Smooth muscle cell of the brain vasculature (primary cell): ENCODE measurements at regions not wholly inside any gene's neighbourhood (a gene's known extent, or its start where the extent isn't known, plus 50 kb on each side); places are given as distances from the start of the nearest gene placed in this dataset.

Experiments used
- DNase-seq: peaks from one replicate; pipeline ENCODE4 v3.0.0-alpha.2; 2012; ENCODE audit warnings: low read depth, low spot score

DNA sequence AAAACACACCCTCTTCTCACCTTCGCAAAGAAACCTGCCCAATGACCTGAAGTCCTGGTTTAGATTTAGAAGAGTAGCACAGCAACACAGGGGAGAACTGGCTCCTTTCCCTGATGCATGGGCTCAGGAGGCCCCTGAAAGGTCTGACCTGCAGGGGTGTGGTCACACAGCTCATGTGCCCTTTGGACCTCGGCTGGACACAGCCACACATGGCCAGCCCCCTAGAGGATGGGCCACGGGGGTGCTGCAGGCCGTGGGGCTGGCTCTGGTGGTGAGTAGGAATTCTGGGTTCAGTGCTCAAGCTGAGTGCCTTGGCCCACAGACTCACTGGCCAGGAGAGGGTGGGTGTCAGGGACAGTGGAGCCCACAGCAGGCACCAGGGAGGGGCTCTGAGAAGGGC is 118.5 kb upstream of the ADCY1 start:
- DNase-seq: no peak

DNA sequence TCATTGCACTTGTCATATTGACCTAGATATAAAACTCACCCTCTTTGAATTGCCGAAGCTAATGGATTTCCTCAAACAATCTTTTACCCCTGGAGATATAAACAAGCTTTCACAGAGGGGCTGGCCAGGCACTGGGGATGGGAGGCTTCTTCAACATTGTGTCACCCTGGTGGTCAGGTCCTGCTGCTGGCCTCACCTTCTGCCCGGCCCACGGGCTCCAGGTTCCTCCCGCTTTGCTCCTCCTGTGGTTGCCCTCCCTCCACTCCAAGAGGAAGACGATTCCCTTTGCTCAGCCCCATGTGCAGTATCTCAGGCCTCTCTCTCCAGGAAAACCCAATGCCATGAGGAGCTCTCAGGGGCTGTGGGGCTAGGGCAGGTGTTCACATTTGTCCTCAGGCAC is 118.1 kb upstream of the ADCY1 start:
- no peak for DNase-seq

DNA sequence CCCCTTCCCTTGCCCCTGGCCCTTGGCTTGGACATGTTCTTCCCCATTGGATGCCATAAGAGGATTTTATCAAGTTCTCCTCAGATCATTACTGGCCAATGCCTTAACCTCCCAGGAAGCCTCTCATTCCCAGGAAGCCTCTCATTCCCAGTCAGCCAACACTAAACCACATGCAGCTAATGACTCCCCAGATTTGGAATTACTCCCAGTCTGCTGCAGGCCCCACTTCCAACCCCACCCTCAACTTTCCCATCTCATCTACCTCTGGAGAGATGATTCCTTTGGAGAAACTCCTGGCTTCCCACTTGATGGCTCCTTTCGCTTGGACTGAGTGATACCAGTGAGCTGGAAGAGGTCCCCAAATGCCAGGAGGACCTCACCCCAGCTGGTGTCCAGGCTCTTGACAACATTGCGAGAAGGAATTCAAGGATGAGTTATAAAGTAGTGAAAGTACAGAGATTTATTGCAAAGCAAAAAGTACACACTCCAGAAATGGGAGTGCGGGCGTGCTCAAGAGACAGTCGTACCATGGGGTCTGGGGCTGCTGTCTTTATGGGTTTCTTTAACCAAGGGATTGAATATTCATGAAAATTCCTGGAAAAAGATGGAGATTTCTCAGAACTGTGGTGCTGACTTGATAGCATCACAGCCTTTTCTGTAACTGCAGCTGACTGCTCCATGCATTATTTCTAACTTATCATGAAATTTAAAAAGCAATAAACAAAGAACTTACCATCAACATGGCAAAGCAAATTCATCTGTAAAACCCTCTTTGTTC is 117.2 kb upstream of the ADCY1 start:
- DNase-seq: no peak

DNA sequence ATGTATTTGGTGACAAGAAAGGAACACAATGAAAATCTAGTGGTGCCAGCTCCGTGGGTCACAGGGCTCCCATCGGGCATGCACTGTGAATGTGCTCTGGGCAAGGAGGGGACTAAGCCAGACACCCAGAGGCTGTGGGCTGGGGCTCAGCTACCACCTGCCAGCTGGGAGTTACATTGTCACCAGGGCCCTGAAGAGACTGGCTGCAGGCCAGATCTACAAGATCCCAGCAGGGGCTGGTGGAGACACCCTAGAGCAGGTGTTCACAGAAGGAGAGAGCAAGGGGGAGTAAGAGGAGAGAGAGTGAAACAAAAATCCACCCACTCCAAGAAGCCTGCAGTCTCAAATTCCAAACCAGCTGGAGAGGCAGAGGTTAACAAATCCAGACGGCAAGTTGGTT is 116.6 kb upstream of the ADCY1 start:
- DNase-seq: no peak

DNA sequence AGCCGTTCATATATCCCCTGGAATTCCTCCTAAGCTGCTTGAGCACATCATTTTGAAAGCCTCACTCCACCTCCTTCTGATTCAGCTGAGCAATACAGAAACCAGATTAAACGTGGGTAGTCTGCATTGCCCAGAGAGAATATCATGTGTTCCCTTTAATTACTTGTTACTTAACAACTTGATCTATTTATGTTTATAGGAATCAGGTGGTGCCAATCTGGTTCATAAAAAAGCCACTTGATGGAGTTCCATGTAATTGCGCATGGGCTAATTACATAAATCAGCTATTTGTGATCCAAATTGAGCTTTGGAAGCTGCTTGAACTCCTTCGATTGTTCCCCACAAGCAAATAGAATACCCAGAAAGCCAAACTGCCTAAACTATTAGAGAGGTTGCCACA is 114.7 kb upstream of the ADCY1 start:
- DNase-seq: no peak

DNA sequence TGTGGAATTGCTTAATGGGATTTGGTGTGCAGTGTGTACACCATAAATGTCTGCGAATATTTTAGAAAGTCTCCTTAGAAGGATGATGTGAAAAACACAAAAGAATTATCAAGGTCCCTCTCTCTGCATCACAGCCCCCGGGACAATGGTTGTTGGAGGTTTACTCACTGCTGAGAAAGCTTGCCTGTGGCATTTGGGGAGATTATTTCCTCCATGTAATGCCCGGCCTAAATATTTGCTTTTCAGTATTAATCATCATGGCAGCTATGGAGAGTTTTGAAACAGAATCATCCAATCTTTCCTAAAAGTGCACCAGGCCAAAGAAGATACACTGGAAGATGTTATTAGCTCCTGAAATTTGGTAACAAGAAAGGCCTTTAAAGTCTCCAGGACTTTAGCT is 113.8 kb upstream of the ADCY1 start:
- DNase-seq: no peak

DNA sequence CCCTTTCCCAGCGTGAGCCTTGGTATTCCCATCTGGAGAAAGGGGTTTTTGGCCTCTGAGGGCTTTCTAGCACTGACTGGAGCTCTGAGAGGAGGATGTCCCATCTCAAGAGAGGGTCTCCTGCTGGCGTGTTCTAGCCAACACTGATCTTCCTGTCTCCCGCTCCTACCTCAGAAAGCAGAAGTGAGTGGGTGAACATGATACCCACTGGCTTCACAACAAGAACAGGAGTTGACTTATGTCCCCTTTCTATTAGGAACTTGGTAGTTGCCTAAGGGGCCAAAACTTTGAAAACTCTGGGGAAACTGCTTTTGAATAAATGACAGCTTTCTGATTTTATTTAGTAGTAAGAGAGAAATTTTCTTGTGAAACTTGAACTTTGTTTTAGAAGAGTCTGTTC is 113.1 kb upstream of the ADCY1 start:
- DNase-seq: no peak

DNA sequence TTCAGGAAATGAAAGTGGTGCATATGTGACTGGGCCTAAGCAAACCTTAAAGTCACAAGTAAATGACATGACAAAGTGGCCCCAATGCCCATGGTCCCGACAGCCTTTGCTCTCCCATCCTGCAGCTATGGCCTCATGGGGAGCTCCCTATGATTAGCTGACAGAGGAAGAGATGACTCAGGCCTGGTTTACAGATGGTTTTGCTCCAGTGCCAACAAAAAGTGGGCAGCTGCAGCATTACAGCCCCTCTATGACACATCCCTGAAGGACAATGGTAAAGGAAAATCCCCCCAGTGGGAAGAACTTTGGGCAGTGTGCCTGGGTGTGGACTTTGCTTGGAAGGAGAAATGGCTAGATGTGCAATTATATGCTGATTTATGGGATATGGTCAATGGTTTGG is 105.1 kb upstream of the ADCY1 start:
- DNase-seq: no peak

DNA sequence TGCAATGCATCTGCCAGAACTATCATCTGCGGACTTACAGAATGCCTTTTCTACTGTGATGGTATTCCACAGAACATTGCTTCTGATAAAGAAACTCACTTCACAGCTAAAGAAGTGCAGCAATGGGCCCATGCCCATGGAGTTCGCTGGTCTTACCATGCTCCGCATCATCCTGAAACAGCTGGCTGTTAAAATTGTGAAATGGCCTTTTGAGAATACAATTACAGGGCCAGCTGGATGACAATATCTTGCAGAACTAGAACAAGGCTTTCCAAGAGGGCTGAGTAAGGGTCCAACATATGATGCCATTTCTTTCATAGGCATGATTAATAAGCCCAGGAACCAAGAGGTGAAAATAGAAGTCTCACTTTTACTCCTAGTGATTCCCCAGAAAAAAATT is 104.1 kb upstream of the ADCY1 start:
- no peak for DNase-seq

DNA sequence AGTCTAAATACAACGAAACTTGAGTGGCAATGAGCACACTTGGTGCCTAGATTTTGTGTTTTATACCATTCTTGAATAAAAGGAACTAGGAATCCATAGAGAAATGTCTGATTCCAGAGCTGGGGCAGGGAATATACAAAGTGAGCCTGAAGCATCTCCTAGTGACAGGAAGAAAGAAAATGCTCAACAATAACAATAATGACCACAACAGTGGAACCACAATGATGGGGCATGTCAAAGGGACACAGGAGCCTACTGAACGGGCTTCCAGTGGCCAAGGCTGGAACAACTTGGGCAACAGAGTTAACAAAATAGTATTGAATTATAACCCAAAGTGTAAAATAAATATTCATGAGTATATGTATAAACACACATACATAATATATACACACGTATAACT is 94.4 kb upstream of the ADCY1 start:
- DNase-seq: no peak

DNA sequence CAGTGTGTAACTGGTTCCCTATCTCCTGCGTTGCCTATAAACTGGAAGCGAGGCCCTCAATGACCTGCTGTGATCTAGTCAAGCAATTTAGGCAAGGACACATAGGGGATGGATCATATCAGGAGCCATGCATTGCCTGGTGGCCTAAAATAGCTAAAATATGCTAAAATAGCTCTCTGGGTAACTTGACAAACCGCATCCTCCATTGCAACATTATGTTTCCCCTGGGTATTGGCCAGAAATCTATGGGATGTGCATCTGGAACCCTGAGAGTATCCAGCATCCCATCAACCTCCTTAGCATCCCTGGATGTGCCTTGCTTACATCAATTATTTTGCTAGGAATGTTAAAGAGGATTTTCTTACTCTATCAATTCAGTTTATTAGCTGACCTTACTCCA is 91.7 kb upstream of the ADCY1 start:
- no peak for DNase-seq

DNA sequence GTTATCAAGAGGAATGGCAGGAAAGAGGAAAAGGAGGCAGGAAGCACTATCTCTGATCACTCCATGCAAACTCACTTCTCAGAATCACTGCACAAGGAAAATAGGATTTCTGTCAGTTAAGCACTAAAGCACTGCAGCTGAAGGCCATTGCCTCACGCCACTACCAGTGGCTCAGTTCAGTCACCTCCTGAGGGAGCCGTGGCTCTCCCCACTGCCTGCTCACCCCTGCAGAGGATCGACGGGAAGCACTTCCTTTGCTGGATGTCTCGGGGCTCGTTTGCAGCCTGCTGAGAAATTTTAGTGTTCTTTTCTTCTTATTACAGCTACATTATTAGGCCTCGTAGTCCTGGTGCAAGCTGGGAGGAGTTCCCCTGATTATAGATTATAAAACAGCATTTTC is 90.1 kb upstream of the ADCY1 start:
- DNase-seq: no peak

DNA sequence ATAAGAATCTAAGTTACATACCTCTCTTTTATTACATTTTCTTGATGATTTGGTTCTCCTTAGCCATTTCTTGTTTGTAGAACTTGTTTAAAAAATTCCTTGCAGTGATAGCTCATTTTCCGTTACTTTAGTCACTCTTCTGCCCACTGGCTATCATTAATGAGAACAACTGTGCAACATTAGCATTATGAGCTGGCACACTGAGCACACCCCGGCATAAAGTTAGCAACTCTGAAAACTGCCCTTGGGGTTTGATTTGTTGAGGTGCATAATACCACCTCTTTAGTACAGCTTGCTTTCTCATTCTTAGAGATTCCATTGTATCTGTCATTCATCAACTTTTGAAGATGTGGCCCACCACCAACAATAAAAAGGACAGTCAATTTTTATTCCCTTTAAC is 87.6 kb upstream of the ADCY1 start:
- DNase-seq: no peak

DNA sequence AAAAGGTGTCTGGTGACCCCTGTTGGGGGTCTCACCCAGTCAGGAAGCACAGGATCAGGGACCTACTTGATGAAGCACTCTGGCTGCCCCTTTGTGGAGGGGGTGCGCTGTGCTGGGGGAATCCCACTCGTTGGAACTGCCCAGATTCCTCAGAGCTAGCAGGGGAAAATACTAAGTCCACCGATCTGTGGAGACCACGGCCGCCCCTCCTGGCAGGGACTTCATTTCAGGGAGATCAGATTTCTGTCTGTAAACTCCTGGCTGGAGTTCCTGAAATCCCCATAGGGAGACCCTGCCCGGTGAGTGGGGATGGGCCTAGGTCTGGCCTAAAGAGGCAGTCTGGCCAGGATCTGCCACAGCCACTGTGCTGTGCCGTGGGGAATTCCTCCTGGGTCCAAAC is 79.3 kb upstream of the ADCY1 start:
- no peak for DNase-seq

DNA sequence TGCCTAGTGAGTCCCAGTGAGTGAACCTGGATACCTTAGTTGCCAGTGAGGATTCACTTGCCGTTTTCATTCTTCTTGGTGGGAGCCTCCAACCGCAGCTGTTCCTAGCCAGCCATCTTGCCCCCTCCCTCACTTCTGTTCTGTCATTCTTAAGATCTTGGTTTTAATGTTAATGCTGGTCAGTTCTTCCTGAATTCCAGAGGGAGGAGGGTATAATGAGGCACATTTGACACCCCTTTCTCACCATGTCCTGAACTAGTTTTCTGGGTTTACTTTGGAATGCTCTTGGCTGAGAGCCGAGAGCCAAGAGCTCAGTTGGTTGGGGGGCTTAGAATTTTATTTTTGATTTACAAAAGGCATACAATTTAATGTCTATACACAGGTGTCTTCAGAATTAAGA is 78.5 kb upstream of the ADCY1 start:
- DNase-seq: no peak

DNA sequence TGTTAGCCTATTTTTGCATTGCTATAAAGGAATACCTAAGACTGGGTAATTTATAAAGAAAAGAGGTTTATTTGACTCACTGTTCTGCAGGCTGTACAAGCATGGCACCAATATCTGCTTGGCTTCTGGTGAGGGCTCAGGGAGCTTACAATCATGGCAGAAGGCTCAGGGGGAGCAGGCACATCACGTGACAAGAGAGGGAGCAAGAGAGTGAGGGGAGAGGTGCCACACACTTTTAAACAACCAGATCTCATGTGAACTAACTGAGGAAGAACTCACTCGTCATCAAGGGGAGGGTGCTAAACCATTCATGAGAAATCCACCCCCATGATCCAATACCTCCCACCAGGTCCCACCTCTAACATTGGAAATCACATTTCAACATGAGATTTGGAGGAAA is 73.9 kb upstream of the ADCY1 start:
- DNase-seq: no peak

DNA sequence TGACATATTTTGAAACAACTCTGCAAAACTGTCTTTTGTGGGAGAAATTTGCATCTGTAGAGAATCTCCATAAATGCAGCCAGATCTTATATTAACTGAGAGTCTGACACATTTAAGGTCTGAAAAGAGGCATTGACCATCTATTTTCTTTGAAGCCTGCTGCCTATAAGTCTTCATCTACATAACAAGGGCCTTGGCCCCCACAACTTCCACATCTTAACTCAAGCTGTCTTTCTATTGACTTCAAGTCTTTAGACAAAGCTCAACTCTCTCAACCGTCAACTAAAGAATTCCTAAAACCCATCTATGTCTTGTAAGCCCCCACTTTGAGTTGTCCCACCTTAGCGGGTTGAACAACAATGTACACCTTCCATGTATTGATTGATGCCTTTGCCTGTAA is 72.4 kb upstream of the ADCY1 start:
- DNase-seq: no peak

DNA sequence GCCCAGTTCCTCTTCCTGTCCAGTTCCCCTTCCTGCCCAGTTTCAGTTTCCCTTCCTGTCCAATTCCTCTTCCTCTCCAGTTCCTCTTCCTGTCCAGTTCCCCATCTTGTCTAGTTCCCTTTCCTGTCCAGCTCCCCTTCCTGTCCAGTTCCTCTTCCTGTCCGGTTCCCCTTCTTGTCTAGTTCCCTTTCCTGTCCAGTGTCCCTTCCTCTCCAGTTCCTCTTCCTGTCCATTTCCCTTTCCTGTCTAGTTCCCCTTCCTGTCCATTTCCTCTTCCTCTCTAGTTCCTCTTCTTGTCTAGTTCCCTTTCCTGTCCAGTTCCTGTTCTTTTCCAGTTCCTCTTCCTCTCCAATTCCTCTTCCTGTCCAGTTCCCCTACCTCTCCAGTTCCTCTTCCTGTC is 68.1 kb upstream of the ADCY1 start:
- no peak for DNase-seq

DNA sequence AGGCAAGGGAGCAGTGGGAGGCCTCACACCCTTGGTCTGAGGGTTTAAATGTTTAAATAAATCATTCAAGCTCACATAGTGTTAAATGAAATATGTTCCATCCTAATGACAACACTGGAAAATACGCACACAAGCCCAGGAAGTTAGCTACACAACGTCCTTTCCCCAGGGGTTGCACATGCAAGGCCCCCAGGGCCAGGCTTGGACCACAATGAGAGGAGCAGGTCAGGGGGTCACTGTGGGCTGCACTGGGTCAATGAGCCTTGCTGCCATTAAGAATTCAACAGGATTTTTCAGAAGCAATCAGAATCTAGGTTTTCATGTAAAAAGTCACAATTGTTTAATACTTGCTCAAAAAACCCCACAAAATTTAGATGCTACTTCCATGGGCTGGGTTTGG is 64.9 kb upstream of the ADCY1 start:
- no peak for DNase-seq

DNA sequence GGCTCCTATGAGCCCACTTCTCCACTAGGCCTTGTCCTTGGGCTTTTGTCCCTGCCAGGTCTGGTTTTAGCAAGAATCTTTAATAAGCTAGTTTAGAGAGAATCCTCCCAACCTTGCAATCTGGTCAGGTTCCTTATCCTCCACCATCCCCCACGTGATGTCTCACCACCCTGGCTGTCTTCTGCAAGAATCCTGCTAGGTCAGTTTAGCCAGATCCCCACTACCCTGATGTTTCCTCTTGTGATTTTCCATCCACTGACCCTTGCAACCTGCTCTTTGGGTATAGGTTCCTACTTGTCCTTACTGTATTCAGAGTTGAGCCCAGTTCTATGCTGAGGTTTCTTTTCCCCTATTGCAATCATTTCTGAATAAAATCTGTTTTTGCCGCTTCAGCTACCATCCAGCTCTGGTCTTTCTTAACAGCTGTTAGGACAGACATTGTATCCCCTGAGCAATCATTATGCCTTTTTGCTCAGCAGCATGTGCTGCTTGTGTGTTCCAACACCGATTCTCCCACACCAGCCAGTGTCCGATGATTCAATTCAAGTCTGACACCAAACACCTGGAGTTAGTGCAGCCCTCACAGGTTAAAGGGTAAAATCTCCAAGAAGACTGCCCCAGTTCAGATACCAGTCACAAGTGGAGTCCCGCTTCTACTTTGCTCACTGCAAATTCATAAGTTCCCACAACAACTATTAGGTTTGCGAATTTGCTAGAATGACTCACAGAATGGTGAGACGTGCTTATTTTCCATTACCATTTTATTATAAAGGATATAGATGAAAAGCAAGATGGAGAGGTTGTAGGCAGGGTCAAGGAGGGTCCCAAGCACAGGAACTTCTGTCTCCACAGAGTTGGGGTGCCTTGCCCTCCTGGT is 62.2 kb upstream of the ADCY1 start:
- no peak for DNase-seq

DNA sequence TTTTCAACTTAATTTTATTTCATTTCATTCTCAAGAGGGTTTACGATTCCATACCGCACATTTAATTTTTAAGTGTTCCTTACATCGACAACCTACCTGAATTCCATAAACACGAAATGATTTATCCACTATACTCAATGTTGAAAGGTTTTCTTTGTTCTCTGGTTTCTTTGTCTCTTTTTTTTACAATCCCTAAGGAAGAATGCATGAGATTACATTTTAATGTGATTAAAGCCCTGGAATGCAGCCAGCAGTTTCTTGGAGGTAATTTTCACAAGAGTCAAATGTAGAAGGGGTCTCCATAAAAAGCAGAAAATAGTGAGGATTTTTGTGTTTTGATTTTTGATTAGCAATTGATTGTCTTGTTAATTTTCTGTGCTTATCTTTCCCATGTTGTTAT is 59.2 kb upstream of the ADCY1 start:
- no peak for DNase-seq

DNA sequence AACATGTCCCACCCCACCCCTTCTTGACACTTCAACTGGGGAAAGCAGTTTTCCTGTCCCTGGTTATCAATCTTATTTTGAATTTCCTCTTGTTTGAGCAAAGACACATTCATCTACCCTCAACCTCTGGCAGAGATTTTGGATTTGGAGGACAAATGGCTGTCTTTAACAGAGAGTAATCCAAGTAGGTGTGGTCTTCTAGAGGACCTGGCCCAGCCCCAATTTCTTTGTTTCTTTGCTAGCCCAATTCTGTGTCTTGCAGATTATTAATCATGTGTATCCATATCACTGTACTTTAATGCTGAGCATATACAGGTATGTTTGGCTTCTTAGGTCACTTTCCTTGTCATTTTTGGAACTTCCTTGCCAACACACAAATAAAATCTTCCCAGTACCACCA is 58.8 kb upstream of the ADCY1 start:
- DNase-seq: no peak
